ENCODE measurements at regions not wholly inside any gene's neighbourhood (a gene's known extent, or its start where the extent isn't known, plus 50 kb on each side); places are given as distances from the start of the nearest gene placed in this dataset.

- TF ChIP-seq ZNF462 (CRISPR knock-in tag; IDR thresholded peaks at IDR 0.05) (no peak), REST (IDR thresholded peaks at IDR 0.05; ENCODE audit: unreplicated experiment) (no peak), ETS1 (IDR thresholded peaks at IDR 0.05) (no peak), NANOG (IDR thresholded peaks at IDR 0.05; ENCODE audit: borderline replicate concordance) (no peak), ZNF331 (CRISPR knock-in tag; IDR thresholded peaks at IDR 0.05; ENCODE audit: low read depth) (no peak), STAT1 (IDR thresholded peaks at IDR 0.05; ENCODE audit: unreplicated experiment) (no peak), EZH2 (IDR thresholded peaks at IDR 0.05; ENCODE audit: low read depth, unreplicated experiment) (no peak), EZH2phosphoT487 (IDR thresholded peaks at IDR 0.05; ENCODE audit: unreplicated experiment) (no peak), CREB1 (CRISPR knock-in tag; IDR thresholded peaks at IDR 0.05; ENCODE audit: low read depth) (no peak), JUNB (IDR thresholded peaks at IDR 0.05; ENCODE audit: unreplicated experiment) (no peak), ZNF114 (CRISPR knock-in tag; IDR thresholded peaks at IDR 0.05) (no peak), POLR2AphosphoS5 (IDR thresholded peaks at IDR 0.05; ENCODE audit: low read depth) (no peak), CTCF (conservative IDR thresholded peaks at IDR 0.05; ENCODE audit: low read depth in 2 of 2) (no peak)
- Histone ChIP-seq H4K20me1 (replicated peaks; ENCODE audit: insufficient read depth) (no peaks in the 10 kb centered on the region), H3F3A (replicated peaks; ENCODE audit: low read depth) (no peaks in the 10 kb centered on the region), H2AFZ (no peak overlapping the region), H3K79me2 (replicated peaks; ENCODE audit: insufficient read depth) (no peaks in the 10 kb centered on the region), H3K4me3 (no peak overlapping the region), H3K27me3 (ENCODE audit: insufficient read depth) (no peaks in the 10 kb centered on the region), H3K27ac (ENCODE audit: low read depth) (no peak overlapping the region), H3K9me2 (ENCODE audit: insufficient read depth) (no peaks in the 10 kb centered on the region), H3K4me1 (ENCODE audit: insufficient read depth) (no peaks in the 10 kb centered on the region; the same call in 1 of the 2 replicates), H3K36me3 (ENCODE audit: insufficient read depth) (no peaks in the 10 kb centered on the region), H3K4me2 (no peak overlapping the region)
- no peaks in the 10 kb centered on the region for H3K9me3 Mint-ChIP-seq
- DNase-seq (ENCODE audit: low spot score): no peak
- no peak for ATAC-seq
- H3K27me3 Mint-ChIP-seq (ENCODE audit: insufficient read depth, low read depth, poor library complexity): no peaks in the 10 kb centered on the region
- H3K36me3 Mint-ChIP-seq (ENCODE audit: low read depth): no peaks in the 10 kb centered on the region
- peaks cover 3% of the 10 kb centered on the region; the same call in 2 of the 3 replicates for H3K4me1 Mint-ChIP-seq
- no peak overlapping the region for H3K27ac Mint-ChIP-seq
- H3K4me3 Mint-ChIP-seq: no peak overlapping the region
Observed at GRCh38 chr13:40200273-40200978, 466.0 kb downstream of the FOXO1 start.

Measured in GM23338 (cell line).